ENCODE measurements at regions not wholly inside any gene's neighbourhood (a gene's known extent, or its start where the extent isn't known, plus 50 kb on each side); places are given as distances from the start of the nearest gene placed in this dataset.

- TF ChIP-seq TEAD4 (IDR thresholded peaks at IDR 0.05; ENCODE audit: low read length), result no peak
- no peak for TF ChIP-seq TEAD4 (CRISPR knock-in tag; IDR thresholded peaks at IDR 0.05; ENCODE audit: borderline replicate concordance)
- no peak for TF ChIP-seq ZFX (CRISPR knock-in tag; IDR thresholded peaks at IDR 0.05)
- TF ChIP-seq ZNF592 (IDR thresholded peaks at IDR 0.05), result no peak
- no peak for TF ChIP-seq CTBP1 (IDR thresholded peaks at IDR 0.05; ENCODE audit: borderline replicate concordance)
- TF ChIP-seq EZH2 (IDR thresholded peaks at IDR 0.05; ENCODE audit: borderline replicate concordance, low read depth, low read length), result no peak
- TF ChIP-seq CREM (IDR thresholded peaks at IDR 0.05; ENCODE audit: low read depth), result no peak
- TF ChIP-seq CTCF (IDR thresholded peaks at IDR 0.05 in 2 of 3, conservative IDR thresholded peaks at IDR 0.05 in 1 of 3; ENCODE audit: insufficient read depth in 2 of 3, low read depth in 1 of 3, low read length in 3 of 3), result no peak
- TF ChIP-seq TAF1 (IDR thresholded peaks at IDR 0.05; ENCODE audit: control insufficient read depth, extremely low read depth, insufficient read depth, low read length, severe bottlenecking), result no peak
- no peak for TF ChIP-seq ZNF311 (CRISPR knock-in tag; IDR thresholded peaks at IDR 0.05)
- TF ChIP-seq SP1 (CRISPR knock-in tag; IDR thresholded peaks at IDR 0.05), result no peak
- TF ChIP-seq POLR2A (conservative IDR thresholded peaks at IDR 0.05), result no peak
Measured at GRCh38 chr3:84877092-84877491, 81.7 kb upstream of the CADM2 start.
